A673 (cell line): ENCODE measurements at regions not wholly inside any gene's neighbourhood (a gene's known extent, or its start where the extent isn't known, plus 50 kb on each side); places are given as distances from the start of the nearest gene placed in this dataset.

Experiments used
- CTCF ChIP-seq: fragments of 300-800, 200-600 bp; sonication (generic); conservative IDR thresholded peaks from 2 replicates; pipeline ENCODE4 v1.5.1; 2017; ENCODE audit warnings: low read depth, mild to moderate bottlenecking, antibody characterized with exemption, low read length, moderate library complexity, mixed read lengths
- EZH2 ChIP-seq: fragments of 200-600 bp; sonication (generic); IDR thresholded peaks from 2 replicates; pipeline ENCODE4 v1.6.1; 2017; ENCODE audit warnings: borderline replicate concordance, low read depth, mild to moderate bottlenecking, mixed read lengths, antibody characterized with exemption, low read length; ENCODE audit not compliant: poor library complexity, severe bottlenecking

GRCh38 chr13:103883698-103884097, 817.5 kb upstream of the SLC10A2 start:
- TF ChIP-seq CTCF = no peak
- TF ChIP-seq EZH2 = no peak
